GM23338 (cell line): ENCODE measurements at regions not wholly inside any gene's neighbourhood (a gene's known extent, or its start where the extent isn't known, plus 50 kb on each side); places are given as distances from the start of the nearest gene placed in this dataset.

Source experiments
- EZH2phosphoT487 ChIP-seq: fragments of 200-600 bp; sonication (generic); IDR thresholded peaks from one replicate; pipeline ENCODE4 v1.8.1; 2018; ENCODE audit warnings: antibody characterized with exemption; ENCODE audit not compliant: unreplicated experiment
- JUNB ChIP-seq: IDR thresholded peaks from one replicate; pipeline ENCODE4 v1.6.1; 2016; ENCODE audit warnings: antibody characterized with exemption; ENCODE audit not compliant: unreplicated experiment
- POLR2AphosphoS5 ChIP-seq: IDR thresholded peaks from 2 replicates; pipeline ENCODE4 v1.6.1; 2016; ENCODE audit warnings: antibody characterized with exemption, low read depth
- TF ChIP-seq, protein P1 (sequence below), 2 experiments: fragments of 200-600 bp in 1 of 2; sonication (generic) in 1 of 2; conservative IDR thresholded peaks; 2 replicates each; pipeline versions ENCODE4 v1.5.1 to v1.6.1; 2016 to 2017; ENCODE audit warnings: antibody characterized with exemption in 2 of 2, low read depth in 2 of 2, mild to moderate bottlenecking in 2 of 2, moderate library complexity in 1 of 2

DNA sequence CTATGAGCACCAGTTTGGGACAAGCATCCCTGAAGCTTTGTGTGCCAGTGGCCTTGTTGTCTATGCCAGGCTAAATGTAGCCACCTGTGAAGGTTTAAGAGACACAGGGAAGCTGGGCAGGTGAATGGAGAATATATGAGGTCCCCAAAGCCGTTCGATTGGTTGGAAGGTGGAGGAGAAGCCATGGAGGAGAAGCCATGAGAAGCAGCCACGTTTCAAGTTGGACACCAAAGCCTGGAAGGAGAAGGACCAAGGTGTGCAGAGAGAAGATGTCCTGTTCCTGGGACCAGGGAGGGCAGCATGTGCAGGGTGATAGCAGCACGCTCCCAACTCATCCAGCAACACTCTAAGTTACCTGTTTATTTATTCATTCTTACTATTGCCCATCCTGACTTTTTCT, 432.3 kb upstream of the TSHZ3 start:
- TF ChIP-seq POLR2AphosphoS5: no peak
- TF ChIP-seq, protein P1, sequence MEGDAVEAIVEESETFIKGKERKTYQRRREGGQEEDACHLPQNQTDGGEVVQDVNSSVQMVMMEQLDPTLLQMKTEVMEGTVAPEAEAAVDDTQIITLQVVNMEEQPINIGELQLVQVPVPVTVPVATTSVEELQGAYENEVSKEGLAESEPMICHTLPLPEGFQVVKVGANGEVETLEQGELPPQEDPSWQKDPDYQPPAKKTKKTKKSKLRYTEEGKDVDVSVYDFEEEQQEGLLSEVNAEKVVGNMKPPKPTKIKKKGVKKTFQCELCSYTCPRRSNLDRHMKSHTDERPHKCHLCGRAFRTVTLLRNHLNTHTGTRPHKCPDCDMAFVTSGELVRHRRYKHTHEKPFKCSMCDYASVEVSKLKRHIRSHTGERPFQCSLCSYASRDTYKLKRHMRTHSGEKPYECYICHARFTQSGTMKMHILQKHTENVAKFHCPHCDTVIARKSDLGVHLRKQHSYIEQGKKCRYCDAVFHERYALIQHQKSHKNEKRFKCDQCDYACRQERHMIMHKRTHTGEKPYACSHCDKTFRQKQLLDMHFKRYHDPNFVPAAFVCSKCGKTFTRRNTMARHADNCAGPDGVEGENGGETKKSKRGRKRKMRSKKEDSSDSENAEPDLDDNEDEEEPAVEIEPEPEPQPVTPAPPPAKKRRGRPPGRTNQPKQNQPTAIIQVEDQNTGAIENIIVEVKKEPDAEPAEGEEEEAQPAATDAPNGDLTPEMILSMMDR (conservative IDR thresholded peaks at IDR 0.05; ENCODE audit: low read depth in 2 of 2): no peak
- no peak for TF ChIP-seq JUNB
- no peak for TF ChIP-seq EZH2phosphoT487
